Hepatocyte (in vitro differentiated cells): ENCODE measurements at regions not wholly inside any gene's neighbourhood (a gene's known extent, or its start where the extent isn't known, plus 50 kb on each side); places are given as distances from the start of the nearest gene placed in this dataset.

ENCODE experiments used
- EZH2phosphoT487 ChIP-seq: fragments of 200-600 bp; sonication (generic); IDR thresholded peaks from one replicate; pipeline ENCODE4 v1.6.1; 2018; ENCODE audit warnings: antibody characterized with exemption, mild to moderate bottlenecking, low read depth, moderate library complexity; ENCODE audit not compliant: unreplicated experiment, severe bottlenecking
- TF ChIP-seq, protein P1 (sequence below): fragments of 200-600 bp; sonication (generic); IDR thresholded peaks from 2 replicates; pipeline ENCODE4 v1.5.1; 2016; ENCODE audit warnings: antibody characterized with exemption, mild to moderate bottlenecking; ENCODE audit not compliant: poor library complexity

DNA sequence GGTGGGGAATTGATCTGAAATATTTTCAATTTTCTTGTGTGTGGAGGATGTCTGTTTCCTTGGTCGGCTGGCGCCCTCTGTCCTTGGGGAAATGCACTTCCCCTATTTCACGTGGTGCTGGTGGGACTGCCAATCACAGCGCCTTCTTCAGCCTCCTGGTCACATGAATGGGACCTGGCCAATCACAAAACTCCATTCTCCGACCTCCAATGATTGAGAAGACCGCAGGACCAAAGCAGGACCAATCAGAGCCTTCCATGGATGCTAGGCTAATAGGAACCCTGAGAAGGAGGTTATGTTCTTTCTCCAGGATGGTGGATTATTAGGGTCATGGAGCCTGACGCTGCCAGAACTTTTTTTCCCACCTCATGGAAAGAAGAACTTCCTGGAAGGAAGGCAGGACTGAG, 188.7 kb downstream of the TTC8 start:
- TF ChIP-seq, protein P1, sequence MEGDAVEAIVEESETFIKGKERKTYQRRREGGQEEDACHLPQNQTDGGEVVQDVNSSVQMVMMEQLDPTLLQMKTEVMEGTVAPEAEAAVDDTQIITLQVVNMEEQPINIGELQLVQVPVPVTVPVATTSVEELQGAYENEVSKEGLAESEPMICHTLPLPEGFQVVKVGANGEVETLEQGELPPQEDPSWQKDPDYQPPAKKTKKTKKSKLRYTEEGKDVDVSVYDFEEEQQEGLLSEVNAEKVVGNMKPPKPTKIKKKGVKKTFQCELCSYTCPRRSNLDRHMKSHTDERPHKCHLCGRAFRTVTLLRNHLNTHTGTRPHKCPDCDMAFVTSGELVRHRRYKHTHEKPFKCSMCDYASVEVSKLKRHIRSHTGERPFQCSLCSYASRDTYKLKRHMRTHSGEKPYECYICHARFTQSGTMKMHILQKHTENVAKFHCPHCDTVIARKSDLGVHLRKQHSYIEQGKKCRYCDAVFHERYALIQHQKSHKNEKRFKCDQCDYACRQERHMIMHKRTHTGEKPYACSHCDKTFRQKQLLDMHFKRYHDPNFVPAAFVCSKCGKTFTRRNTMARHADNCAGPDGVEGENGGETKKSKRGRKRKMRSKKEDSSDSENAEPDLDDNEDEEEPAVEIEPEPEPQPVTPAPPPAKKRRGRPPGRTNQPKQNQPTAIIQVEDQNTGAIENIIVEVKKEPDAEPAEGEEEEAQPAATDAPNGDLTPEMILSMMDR, result peak; percentile 52
- no peak for TF ChIP-seq EZH2phosphoT487
